Central memory CD4-positive, alpha-beta T cell (primary cell): ENCODE measurements at regions not wholly inside any gene's neighbourhood (a gene's known extent, or its start where the extent isn't known, plus 50 kb on each side); places are given as distances from the start of the nearest gene placed in this dataset.
"Not testable (repeated sequence)": the region's sequence is repeated elsewhere in the genome, so short reads cannot be mapped to it uniquely, and the experiment has no call there.

Experiments used
- DNase-seq: peaks from one replicate; pipeline ENCODE4 v3.0.0; 2022

DNA sequence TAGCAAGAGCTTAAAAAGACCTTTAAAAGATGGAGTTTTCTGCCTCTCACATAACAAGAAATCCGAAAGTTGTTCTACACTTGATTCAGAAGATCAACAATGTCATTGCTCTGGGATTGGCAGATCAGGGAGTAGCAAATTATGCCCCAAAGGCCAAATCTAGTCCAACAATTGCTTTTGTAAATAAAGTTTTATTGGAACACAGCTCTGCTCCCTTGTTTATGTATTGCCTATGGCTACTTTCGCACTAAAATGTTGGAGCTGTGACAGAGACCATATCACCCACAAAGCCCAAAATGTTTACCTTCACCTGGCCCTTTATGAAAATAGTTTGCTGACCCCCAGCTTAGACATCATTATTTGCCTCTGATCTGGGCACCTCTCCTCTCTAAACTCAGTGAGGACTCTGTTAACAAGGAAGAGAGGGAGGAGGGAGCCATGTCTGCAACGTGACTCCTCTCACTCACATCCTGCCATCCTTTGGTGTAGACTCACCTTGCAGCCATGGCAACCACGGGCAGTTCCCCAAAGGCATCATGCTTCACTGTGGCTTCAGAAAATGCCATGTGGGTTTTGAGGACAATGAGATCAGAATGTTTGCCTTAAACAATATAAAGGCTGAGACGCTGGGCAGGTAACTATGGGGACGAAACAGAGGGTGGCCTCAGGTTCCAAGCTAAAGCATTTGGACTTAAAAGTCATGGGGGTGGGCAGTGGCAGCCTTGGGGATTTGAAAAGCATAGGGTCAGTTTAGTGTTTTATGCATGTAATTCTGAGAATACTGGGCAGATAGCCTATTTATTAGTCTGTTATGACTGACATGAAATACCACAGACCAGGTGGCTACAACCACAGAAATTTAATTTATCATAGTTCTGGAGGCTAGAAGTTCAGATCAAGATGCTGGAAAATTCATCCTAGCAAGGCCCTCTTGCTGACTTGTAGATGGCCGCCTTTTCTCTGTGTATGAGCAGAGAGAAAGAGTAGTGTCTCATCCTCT, 149.7 kb upstream of the TNFAIP3 start:
- peak; percentile 94 for DNase-seq

DNA sequence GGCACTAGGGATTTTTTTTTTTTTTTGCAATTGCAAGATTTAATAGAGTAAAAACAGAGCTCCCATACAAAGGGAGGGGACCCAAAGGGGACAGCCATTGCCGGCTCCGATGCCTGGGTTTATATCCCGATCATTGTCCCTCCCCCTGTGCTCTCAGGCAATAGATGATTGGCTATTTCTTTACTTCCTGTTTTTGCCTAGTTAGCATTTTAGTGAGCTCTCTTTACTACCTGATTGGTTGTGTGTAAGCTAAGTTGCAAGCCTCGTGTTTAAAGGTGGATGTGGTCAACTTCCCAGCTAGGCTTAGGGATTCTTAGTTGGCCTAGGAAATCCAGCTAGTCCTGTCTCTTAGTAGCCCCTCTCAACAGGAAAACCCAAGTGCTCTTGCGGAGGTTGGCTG, 148.2 kb upstream of the TNFAIP3 start:
- not testable (repeated sequence) for DNase-seq

DNA sequence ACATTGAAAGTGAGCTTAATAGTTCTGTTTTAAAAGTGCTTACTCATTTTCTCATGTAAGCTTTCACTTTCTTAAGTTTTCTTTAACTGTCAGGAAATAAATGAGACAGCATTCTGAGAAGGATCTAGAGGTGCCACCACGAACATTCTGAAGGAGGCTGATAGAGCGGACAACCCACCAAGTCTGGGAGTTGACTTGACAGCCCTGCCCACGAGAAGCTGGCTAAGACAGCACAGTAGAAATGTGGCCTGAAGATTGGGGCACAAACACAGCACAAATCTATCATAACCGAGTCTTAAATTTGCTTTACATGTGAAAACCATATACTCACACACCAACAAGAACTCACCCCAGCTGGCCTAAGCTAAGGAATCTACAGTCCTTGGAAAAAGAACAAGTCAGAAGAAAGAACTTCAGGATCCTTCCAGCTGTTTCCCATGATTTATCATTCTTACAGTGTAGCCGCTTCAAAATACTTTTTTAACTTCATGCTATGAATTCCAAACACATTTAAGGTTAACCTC, 144.2 kb upstream of the TNFAIP3 start:
- DNase-seq: no peak

DNA sequence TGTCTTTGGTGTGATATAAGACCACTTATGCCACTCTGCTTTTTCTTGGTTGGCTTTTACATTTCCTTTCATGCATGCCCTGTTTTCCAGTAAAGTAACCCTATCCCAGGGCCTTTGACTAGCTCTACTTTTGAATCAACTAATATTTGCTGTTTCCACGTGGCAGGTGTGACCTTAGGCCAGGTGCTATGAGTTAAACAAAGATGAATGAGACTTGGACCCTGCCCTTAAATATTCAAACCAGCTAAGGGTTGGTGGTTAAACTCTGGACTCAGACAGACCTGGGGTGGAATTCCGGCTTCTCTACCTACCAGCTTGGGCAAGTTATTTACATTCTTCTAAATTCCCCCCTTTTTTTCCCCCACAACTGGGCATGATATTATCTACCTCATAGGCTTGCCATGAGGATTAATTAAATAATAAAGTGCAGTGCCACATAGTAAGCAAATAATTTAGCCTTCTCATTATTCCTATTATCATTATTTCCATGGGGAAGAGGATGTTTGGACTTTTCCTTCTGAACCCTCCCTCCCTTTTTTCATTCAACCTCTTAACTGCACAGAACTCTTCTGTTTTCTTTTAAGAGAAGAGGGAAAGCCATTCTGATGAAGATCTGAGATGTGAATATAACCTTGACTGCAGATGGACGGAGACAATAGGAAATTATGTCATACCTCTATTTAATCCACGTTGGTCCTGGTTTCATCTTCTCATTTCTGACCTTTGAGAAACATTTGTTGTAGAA, 143.6 kb upstream of the TNFAIP3 start:
- DNase-seq: no peak

DNA sequence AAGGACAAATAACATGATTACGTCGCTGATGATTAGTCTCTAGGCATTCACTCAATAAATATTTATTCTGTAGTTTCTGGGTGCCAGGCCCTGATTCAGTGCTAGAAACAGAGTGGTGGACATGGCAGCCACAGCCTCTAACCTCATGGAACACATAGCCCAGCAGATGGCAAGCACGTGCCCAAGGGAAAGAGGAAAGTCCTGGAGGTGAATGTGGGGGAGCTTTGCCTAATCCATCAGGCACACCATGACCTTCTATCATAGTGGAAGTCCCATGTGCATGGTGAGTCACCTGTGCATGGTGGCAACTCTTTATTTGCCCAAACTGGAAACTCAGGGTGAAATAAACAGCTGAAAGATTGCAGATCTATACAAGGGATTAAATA, 143.0 kb upstream of the TNFAIP3 start:
- no peak for DNase-seq

DNA sequence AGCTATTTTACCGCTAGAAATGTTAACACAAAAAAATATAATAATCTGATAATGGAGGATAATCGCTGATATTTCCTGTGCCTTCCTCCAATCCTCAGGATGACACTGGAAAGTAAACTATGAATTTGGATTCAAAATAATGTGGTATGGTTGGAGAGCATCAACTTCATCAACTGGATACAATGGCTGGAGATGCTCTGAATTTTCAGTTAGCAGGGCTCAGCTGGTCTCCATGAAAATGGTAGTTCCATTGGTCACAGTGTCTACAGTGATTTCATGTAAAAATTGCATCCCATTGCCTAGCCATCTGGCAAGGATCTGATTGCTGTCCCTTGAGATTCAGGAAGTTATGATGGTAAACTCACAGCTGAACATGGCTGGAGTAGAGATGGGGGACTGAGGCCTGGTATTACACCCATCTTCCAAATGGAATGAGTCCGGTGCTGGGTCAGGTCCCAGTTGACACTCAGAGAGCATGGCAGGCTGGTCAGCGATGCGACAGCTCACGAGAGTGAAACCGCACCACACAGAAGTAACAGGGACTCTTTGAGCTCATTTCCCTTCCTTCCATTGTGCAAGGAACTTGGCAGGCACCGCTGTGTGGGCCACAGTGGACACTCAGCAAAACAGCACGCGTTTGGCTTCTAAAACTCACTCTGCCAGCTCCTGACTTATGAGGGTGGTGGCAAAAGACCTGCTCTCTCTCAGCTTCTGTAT, 142.4 kb upstream of the TNFAIP3 start:
- no peak for DNase-seq

DNA sequence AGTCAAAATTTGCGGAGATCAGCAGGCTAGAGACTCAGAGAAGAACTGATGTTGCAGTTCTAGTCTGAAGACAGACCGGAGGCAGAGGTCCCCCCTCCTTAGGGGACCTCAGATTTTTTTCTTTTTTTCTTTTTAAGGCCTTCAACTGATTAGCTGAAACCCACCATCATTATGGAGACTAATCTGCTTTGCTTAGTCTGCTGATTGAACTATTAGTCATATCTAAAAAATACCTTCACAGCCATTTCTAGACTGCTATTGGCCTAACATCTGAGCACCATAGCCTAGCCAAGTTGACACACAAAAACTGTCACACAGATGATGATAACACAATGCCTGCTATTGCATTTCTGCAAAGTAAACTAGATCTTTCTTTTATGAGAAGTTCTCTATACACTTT, 141.1 kb upstream of the TNFAIP3 start:
- DNase-seq: no peak

DNA sequence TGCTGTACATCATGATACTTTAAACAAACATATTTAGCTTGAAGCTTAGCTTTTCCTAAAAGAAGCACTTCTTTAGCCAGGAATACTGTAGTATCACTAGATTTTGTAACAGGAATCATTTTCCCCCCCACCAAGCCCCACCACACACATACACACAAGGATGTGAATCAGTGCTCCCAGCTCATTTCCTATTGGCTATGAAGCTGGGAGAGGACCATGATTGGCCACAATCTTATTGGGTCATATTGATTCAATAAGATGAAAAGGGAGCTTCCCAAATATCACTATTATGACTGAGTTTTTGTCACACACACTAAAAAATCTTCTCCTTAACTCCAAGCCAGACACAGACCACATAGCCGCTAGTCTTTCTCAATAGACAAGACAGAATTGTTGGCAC, 140.5 kb upstream of the TNFAIP3 start:
- no peak for DNase-seq

DNA sequence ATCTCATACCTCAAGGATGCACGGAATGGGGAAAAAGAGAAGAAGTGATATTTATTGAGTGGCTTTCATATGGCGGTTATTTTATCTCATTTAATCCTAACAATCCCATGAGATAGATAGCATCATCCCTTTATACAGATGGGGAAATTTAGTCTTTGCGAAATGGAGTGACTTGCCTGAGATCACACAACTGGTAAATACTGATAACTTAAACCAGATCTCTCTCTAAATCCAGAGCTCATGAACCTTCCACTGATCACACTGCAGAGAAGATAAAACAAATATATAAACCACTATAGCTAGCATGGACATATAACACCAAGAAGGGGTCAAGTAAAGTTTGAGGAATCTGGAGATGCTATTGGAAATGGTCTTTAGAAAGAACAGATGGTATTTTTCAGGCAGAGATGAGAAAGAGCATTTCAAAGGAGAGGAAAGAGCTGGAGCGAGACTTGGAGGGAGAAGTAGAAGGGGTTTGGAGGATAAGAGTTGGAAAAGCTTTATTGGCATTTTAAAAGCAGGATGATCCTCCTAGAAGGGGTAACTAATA, 139.8 kb upstream of the TNFAIP3 start:
- DNase-seq: no peak

DNA sequence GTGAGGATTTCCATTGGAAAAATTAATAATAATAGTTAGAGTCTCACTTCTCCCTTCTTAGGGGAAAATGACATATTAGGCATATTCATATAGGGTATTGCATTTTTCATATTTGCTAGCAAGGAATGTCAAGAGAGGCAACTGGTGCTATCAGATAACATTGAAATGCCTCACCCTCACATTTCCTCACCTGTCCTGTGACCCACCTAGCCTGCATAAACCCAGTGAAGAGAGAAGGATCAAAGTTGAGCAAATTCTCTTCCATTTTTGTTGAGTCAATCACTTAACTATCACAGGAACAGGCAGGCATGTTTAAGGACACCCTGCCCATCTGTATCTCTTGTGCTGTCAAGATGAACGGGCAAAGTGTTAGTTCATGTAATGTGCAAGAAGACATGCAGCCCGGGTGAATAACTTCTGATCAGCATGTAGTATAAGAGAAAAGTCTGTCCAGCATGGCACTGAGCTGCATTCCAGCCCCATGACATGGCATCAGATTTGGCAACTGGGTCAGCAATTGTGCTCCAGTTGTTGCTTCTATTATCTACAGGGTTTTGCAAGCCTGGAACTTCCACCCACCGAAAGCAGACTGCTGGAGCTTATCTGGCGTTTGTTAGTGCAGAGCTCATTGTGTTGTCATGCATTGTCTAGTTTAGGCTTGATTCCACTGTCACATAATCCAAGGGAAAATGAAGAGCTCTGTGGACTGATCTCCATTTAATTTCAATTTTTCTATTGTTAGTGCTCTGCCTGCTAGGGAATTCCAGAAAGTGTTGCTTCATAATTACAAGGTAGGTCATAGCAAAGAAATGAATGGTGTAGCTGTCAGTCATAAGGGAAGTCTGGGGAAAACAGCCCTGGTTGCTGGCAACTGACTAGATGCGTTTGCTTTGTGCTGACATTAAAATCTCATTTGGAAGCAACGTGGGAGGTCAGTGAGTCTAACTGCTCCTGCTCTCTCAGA, 138.4 kb upstream of the TNFAIP3 start:
- DNase-seq: no peak

DNA sequence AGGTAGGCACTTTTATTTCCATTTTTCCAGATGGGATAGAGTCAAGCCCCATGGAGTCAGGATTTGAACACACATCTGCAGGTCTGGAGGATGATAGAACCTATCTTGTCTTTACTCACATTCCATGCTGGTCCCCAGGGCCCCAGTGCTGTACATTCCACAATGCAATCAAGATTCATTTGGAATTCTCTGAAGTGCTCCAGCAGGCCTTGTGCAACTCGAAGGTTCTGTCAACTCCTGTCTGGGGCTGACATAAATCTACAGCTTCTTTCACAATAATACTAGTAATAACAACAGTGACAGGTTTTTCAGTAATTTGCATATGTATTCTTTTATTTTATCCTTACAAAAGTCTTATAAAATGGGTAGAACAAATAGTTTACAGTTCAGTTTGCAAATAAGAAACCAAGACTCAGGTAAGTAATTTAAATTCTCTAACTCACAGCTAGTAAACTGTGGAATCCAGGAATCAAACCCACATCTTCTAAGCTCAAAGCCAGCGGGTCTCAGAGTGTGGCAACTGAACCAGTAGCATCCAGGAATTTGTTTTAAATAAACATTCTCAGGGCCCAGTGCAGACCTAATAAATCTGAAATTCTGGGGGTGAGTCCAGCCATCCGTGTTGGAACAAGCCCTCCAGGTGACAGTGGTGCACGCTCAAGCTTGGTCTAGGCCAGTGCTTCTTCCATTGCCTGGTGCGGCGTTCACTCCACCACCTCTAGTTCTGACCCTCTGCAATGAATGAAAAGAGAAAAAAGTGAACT, 137.0 kb upstream of the TNFAIP3 start:
- DNase-seq: no peak

DNA sequence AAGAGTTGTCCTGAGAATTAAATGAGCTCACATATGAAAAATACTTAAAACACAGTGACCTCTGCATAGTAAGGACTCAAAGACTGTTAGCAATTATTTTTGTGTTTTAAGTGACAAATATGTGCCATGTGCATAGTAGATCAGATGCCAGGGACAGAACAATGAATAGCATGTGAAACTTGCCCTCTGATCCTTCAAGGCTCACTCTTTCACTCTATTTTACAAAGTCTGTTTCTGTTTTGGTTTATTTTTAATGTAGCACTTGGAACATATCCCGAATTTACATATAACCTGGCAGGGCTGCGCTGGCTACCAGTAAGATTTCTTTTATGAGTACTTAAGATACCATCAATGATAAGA, 135.5 kb upstream of the TNFAIP3 start:
- DNase-seq: no peak

DNA sequence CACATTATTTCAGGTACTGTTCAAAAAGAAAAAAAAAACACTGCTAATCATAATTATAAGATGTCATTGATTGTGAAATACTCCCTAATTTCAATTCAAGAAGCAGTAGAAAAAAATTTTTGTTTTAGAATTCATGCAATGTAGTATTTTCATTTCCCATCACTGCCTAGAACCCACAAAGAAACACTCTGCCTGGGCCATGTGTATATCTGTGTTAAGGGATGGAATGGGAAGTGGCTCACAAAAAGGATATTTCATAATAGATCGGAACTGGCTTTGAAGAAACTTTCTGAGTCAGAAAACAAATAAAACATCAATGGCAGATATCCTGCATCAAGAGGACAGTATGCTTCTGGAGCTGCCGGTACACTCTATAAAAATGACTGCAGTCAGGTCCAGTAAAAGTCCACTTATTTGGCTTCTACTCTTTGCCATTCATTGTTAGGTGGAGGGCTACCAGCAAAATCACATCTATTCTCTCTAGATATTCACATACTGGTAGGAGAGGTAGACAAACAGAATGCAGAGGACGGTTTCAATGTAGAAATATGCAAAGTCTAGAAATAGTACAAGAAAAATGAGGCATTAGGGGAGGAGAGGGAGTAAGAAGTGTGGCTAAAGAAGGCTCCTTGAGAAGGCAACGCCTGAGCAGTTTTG, 135.0 kb upstream of the TNFAIP3 start:
- no peak for DNase-seq

DNA sequence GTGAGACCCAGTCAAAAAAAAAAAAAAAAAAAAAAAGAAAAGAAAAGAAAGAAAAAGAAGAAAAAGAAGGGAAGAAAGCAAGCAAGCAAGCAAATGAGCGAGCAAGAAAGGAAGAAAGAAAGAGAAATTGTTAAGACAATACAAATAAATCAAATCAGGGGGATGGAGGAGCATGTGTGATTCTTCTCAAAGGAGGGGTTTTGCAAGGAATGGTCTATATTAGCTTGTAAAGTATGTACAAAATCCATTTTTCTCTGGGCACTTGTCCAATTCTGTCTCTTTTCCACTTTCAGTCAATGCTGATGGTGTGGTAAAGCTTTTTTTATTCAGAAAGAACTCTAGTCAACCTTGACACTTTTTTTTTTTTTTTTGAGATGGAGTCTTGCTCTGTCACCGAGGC, 133.7 kb upstream of the TNFAIP3 start:
- DNase-seq: no peak

DNA sequence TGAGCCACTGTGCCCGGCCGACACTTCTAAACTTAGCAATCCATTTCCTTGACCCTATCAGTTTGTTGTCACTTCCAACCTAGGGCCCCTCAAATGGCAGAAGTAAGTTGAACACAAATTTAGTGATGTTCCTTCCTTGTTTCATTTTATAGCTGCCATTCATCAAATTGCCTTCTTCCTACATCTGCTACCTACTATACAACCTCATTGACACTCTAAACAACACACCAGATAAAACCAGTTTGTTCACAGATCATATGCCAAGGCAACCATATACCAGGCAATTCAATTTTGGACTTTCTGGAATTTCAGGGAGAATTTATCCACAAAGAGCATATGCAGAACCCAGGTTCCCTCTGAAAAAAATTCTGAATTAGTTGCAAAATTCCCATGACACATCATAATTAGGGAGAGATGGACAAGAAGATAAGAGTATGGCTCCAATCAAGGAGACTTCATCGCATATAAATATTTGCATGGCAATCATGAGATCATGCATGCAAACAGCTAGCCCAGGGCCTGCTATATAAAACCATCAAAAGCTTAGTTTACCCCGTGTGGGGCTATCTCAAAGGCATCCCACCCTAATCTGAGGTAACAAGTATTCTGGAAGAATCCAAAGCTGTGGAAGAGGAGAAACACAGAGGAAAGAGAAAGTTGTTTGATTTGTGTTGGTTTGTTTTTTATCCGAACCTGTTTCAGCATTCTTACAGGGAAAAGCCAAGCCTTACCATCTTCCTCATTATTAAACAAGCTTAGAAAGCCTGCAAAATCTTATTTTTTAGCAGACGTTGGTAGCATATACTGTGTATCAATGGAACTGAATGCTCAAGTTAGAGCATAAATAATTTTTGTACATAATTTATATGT, 132.8 kb upstream of the TNFAIP3 start:
- no peak for DNase-seq

DNA sequence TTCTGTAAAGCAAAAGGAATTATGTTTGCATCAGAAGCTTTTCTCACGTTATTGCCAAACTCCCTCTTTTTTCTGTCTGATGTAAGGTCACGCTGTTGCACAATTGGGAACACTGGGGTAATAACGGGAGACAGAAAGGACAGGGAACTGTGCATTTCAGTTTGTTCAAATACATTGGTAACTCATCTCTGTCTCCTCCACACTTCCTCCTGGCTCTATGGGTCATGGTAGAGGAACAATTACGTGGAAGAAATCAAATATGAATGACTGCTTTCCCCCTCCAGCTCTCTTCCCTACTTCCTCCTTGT, 132.2 kb upstream of the TNFAIP3 start:
- DNase-seq: no peak

DNA sequence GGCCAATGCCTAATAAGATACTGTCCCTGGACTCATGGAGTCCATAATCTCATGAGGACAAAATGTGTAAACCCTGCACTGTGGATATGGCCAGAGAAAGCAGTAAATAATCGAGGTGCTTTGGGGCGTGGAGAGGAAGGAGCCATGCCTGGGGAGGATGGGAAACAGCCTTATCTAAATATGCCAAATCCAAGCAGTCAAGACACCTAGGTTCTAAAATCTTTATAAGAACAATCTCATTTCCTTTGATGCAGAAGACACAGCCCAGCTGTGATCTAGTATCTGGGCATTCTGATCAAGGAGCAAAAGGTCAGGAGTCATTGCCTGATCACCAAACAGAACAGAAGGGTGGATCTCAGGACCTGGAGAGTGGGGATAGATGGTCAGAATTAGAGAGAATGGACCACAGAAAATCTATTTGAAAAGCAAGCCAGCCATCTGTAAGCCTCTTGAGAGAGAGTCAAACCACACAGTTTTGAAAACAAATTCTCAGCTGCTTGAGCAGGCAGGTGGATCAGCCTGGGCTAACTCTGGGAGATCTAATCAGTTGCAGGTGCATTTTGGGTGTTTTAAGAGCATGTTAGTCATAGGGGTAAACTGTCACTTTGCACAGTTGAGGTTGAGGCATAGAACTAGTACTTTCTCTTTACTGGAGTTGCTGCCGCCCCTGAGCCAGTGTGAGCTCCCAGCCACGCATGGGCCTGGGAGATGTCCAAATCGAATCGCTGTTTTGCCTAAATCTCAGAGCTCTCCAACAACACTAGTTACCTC, 130.8 kb upstream of the TNFAIP3 start:
- DNase-seq: peak; percentile 40

DNA sequence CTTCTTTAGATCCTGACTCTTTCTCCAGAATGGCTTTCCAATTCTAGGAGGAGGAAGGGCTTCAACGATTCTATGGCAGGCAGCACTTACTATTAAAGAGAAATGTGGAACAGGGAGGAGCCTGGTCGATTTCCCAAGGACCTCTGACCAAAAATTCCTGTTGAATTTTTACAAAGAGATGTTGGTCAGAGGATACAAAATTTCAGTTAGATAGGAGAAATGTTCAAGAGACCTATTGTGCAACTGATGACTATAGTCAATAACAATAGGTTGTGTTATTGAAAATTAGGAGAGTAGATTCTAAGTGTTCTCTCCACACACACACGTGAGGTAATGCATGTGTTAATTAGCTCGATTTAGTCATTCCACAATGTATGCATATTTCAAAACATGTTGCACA, 130.1 kb upstream of the TNFAIP3 start:
- no peak for DNase-seq
